ENCODE measurements at regions not wholly inside any gene's neighbourhood (a gene's known extent, or its start where the extent isn't known, plus 50 kb on each side); places are given as distances from the start of the nearest gene placed in this dataset.

- no peak overlapping the region for H3K4me3 ChIP-seq
- H3K9me3 ChIP-seq = no peaks in the 10 kb centered on the region
- TF ChIP-seq POLR2A (IDR thresholded peaks at IDR 0.05) (no peak), POLR2AphosphoS5 (IDR thresholded peaks at IDR 0.05) (no peak)
- TF ChIP-seq, protein P1, sequence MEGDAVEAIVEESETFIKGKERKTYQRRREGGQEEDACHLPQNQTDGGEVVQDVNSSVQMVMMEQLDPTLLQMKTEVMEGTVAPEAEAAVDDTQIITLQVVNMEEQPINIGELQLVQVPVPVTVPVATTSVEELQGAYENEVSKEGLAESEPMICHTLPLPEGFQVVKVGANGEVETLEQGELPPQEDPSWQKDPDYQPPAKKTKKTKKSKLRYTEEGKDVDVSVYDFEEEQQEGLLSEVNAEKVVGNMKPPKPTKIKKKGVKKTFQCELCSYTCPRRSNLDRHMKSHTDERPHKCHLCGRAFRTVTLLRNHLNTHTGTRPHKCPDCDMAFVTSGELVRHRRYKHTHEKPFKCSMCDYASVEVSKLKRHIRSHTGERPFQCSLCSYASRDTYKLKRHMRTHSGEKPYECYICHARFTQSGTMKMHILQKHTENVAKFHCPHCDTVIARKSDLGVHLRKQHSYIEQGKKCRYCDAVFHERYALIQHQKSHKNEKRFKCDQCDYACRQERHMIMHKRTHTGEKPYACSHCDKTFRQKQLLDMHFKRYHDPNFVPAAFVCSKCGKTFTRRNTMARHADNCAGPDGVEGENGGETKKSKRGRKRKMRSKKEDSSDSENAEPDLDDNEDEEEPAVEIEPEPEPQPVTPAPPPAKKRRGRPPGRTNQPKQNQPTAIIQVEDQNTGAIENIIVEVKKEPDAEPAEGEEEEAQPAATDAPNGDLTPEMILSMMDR (IDR thresholded peaks at IDR 0.05 in 8 of 11, conservative IDR thresholded peaks at IDR 0.05 in 3 of 11) = no peak
- no peaks in the 10 kb centered on the region for H3K36me3 ChIP-seq
- H3K27me3 ChIP-seq (replicated peaks in 1 of 7) = no peaks in the 10 kb centered on the region
- intact Hi-C loops (cut with DNase I; ENCODE audit: low total_unique reads) = no loop called here
- WGBS, 5 donors = 71 to 80% (median 79%) methylated on average over 2 of the region's 2 CpGs
- DNase-seq = no peak
- no peak overlapping the region for H3K27ac ChIP-seq
- H3K4me1 ChIP-seq = no peaks in the 10 kb centered on the region
Observed at GRCh38 chr1:57957576-57957975, 533.7 kb upstream of the DAB1 start.

DNA sequence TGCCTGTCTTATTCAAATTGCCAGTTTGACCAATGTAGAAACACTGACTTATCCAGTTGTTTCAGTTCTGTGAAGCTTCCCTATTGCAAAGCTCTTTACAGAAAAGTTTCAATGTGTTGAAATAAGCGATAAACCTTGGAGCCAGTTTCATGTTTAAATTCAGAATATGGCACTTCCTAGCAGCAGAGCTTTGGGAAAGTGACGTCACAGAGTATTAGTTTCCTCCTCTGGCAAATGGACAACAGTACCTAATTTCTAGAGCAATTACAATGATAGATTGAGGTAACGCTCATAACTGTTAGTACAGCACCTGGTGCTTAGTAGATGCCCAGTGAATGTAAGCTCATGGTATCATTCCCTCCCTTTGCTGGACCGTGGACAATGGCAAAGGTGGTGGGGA lies 527.5 kb upstream of the DAB1 start:
- WGBS, 5 donors = 45 to 90% (median 61%) methylated on average over 4 of the region's 4 CpGs
- Histone ChIP-seq H3K4me1 (no peaks in the 10 kb centered on the region), H3K36me3 (no peaks in the 10 kb centered on the region), H3K9me3 (no peaks in the 10 kb centered on the region), H3K4me3 (no peak overlapping the region), H3K27me3 (replicated peaks in 1 of 7) (no peaks in the 10 kb centered on the region), H3K27ac (no peak overlapping the region)
- TF ChIP-seq, protein P1 (IDR thresholded peaks at IDR 0.05 in 8 of 11, conservative IDR thresholded peaks at IDR 0.05 in 3 of 11) = no peak
- TF ChIP-seq POLR2A (IDR thresholded peaks at IDR 0.05) (no peak), POLR2AphosphoS5 (IDR thresholded peaks at IDR 0.05) (no peak)
- intact Hi-C loops (cut with DNase I; ENCODE audit: low total_unique reads) = no loop called here
- DNase-seq = no peak

DNA sequence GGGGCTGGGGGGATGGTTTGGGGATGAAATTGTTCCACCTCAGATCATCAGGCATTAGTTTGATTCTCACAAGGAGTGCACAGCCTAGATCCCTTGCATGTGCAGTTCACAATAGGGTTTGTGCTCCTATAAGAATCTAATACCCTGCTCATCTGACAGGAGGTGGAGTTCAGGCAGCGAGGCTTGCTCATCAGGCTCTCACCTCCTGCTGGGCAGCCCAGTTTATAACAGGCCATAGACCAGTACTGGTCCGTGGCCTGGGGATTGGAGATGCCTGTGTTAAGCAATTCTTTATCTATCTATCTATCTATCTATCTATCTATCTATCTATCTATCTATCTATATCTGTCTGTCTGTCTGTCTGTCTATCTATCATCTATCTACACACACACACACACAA lies 525.3 kb upstream of the DAB1 start:
- Histone ChIP-seq H3K4me1 (no peaks in the 10 kb centered on the region), H3K27ac (no peak overlapping the region), H3K9me3 (no peaks in the 10 kb centered on the region), H3K4me3 (no peak overlapping the region), H3K27me3 (replicated peaks in 1 of 7) (no peaks in the 10 kb centered on the region), H3K36me3 (no peaks in the 10 kb centered on the region)
- TF ChIP-seq, protein P1 (IDR thresholded peaks at IDR 0.05 in 8 of 11, conservative IDR thresholded peaks at IDR 0.05 in 3 of 11) = no peak
- no peak for TF ChIP-seq POLR2A (IDR thresholded peaks at IDR 0.05)
- TF ChIP-seq POLR2AphosphoS5 (IDR thresholded peaks at IDR 0.05) = no peak
- 53 to 79% (median 70%) methylated on average over 2 of the region's 2 CpGs for WGBS, 5 donors
- DNase-seq = no peak
- intact Hi-C loops (cut with DNase I; ENCODE audit: low total_unique reads) = no loop called here

DNA sequence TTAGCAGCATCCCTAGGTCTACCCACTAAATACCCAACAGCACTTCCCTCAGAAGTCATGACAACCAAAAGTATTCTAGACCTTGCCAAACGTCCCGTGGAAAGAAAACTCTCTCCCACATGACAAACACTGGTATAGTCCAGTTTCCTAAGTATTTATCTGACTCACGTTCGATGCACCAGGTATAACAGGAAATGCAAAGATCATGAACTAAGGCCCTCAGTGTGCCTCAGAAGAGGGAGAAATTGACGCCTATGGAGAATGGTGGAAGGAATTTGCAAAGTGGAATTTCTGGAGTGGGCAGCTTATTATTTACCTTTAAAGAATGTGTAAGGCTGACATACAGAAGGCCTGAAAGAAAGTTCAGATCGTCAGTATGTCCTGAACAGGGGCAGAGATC lies 523.6 kb upstream of the DAB1 start:
- intact Hi-C loops (cut with DNase I; ENCODE audit: low total_unique reads) = no loop called here
- DNase-seq = no peak
- 78 to 87% (median 82%) methylated on average over 6 of the region's 6 CpGs for WGBS, 5 donors
- Histone ChIP-seq H3K27ac (no peak overlapping the region), H3K4me3 (no peak overlapping the region), H3K36me3 (no peaks in the 10 kb centered on the region), H3K4me1 (no peaks in the 10 kb centered on the region), H3K9me3 (peaks cover 0 to 11% (median 0%) of the 10 kb centered on the region in 8 donors), H3K27me3 (replicated peaks in 1 of 7) (no peaks in the 10 kb centered on the region)
- no peak for TF ChIP-seq POLR2A (IDR thresholded peaks at IDR 0.05)
- TF ChIP-seq, protein P1 (IDR thresholded peaks at IDR 0.05 in 8 of 11, conservative IDR thresholded peaks at IDR 0.05 in 3 of 11) = no peak
- TF ChIP-seq POLR2AphosphoS5 (IDR thresholded peaks at IDR 0.05) = no peak

Data from spleen (tissue), 11 donors.